GM06990 (cell line): ENCODE measurements at regions not wholly inside any gene's neighbourhood (a gene's known extent, or its start where the extent isn't known, plus 50 kb on each side); places are given as distances from the start of the nearest gene placed in this dataset.
"Not testable (repeated sequence)": the region's sequence is repeated elsewhere in the genome, so short reads cannot be mapped to it uniquely, and the experiment has no call there.

Source experiments
- DNase-seq: peaks from one replicate; pipeline ENCODE4 v3.0.0-alpha.2; 2011; ENCODE audit not compliant: insufficient read length; ENCODE audit errors: extremely low read depth
- H3K27me3 ChIP-seq: replicated peaks from 2 replicates; pipeline ENCODE4 v1.6.0; 2011; ENCODE audit warnings: low read length; ENCODE audit not compliant: control insufficient read depth, insufficient read depth
- H3K36me3 ChIP-seq: 2 replicates; pipeline ENCODE4 v1.5.1; 2011; ENCODE audit warnings: low read length; ENCODE audit not compliant: control insufficient read depth, insufficient read depth
- H3K4me3 ChIP-seq: replicated peaks from 2 replicates; pipeline ENCODE4 v1.5.1; 2011; ENCODE audit warnings: low read depth, mild to moderate bottlenecking, control low read depth, low read length
- TF ChIP-seq, protein P1 (sequence below): IDR thresholded peaks from 2 replicates; pipeline ENCODE4 v1.5.1; 2011; ENCODE audit warnings: low read length, control low read depth, mild to moderate bottlenecking, inconsistent platforms; ENCODE audit not compliant: insufficient read depth, poor library complexity, severe bottlenecking

DNA sequence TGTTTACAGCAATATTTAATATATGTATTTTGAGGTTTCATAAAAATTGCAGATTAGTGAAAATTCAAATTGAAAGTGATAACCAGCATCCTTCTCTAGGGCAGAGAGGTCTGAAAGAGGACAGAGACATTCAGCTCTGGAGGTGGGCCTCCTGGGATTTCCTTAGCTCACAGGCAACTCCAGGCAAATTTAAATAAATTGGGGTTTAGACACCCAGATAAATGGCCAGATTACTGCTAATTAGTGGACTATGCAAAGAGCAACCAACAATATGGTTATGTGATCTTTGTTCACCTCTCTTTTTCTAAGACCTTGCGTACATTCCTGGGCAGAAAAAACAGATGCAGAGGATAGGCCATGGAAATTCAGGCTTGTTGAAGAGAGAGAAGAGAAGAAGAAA, 1282.8 kb upstream of the ACVR2A start:
- TF ChIP-seq, protein P1, sequence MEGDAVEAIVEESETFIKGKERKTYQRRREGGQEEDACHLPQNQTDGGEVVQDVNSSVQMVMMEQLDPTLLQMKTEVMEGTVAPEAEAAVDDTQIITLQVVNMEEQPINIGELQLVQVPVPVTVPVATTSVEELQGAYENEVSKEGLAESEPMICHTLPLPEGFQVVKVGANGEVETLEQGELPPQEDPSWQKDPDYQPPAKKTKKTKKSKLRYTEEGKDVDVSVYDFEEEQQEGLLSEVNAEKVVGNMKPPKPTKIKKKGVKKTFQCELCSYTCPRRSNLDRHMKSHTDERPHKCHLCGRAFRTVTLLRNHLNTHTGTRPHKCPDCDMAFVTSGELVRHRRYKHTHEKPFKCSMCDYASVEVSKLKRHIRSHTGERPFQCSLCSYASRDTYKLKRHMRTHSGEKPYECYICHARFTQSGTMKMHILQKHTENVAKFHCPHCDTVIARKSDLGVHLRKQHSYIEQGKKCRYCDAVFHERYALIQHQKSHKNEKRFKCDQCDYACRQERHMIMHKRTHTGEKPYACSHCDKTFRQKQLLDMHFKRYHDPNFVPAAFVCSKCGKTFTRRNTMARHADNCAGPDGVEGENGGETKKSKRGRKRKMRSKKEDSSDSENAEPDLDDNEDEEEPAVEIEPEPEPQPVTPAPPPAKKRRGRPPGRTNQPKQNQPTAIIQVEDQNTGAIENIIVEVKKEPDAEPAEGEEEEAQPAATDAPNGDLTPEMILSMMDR, result no peak
- DNase-seq, result no peak
- Histone ChIP-seq H3K36me3 (no peaks in the 10 kb centered on the region), H3K4me3 (no peak overlapping the region), H3K27me3 (no peaks in the 10 kb centered on the region)

DNA sequence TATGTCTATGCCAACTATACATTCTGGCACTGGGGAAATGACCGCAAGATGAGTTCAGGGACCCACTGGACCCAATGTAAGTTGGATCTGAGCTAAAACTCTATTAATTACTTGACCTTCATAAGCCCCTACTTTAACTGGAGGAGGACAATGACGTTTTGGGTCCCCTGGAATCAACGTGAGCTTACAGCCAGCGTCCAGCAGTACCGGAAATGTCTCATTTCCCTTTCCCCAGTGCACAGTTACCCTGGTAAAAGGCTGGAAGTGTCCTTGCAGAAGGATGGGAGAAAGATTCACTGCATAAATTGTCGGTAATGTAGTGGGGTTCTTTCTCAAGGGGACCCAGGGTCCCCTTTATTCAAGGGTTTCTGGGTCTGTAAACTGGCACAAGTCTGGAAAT, 1297.6 kb upstream of the ACVR2A start:
- Histone ChIP-seq H3K36me3 (no peaks in the 10 kb centered on the region), H3K4me3 (no peak overlapping the region), H3K27me3 (no peaks in the 10 kb centered on the region)
- TF ChIP-seq, protein P1, result no peak
- DNase-seq, result no peak

DNA sequence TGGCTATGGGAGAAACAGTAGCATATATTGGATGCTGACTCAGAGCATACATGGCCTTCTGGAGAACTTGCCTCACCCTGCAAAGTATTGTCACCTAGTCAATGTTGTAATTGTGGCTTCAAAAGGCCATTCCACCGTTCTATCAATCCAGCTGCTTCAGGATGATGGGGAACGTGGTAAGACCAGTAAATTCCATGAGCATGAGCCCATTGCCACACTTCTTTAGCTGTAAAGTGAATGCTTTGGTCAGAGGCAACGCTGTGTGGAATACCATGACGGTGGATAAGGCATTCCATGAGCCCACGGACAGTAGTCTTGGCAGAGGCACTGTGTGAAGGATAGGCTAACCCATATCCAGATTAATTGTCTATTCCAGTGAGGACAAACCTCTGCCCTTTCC, 1300.1 kb upstream of the ACVR2A start:
- TF ChIP-seq, protein P1, result no peak
- no peak for DNase-seq

DNA sequence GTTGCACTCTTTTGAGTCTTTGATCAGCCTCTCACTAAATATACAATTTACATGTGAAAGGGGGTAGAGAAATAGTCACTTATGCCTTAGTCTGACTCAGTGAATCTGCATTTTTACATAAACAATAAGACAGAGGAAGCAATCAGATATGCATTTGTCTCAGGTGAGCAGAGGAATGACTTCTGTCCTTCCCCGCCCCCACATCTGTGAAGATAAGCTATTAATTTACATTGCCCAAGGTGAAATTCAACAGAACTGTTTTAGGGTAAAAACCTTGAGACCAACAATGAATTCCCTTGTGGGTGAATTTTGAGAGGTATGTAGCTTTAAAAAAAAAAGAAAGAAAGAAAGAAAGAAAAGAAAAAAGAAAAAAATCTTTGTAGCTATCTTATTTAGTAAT, 1302.9 kb upstream of the ACVR2A start:
- no peak for DNase-seq
- no peak overlapping the region for H3K4me3 ChIP-seq
- no peaks in the 10 kb centered on the region for H3K27me3 ChIP-seq
- H3K36me3 ChIP-seq, result no peaks in the 10 kb centered on the region
- TF ChIP-seq, protein P1, result no peak

More for the DNA sequence above, 1300.1 kb upstream of the ACVR2A start:
- Histone ChIP-seq H3K4me3 (no peak overlapping the region), H3K36me3 (no peaks in the 10 kb centered on the region), H3K27me3 (no peaks in the 10 kb centered on the region)

DNA sequence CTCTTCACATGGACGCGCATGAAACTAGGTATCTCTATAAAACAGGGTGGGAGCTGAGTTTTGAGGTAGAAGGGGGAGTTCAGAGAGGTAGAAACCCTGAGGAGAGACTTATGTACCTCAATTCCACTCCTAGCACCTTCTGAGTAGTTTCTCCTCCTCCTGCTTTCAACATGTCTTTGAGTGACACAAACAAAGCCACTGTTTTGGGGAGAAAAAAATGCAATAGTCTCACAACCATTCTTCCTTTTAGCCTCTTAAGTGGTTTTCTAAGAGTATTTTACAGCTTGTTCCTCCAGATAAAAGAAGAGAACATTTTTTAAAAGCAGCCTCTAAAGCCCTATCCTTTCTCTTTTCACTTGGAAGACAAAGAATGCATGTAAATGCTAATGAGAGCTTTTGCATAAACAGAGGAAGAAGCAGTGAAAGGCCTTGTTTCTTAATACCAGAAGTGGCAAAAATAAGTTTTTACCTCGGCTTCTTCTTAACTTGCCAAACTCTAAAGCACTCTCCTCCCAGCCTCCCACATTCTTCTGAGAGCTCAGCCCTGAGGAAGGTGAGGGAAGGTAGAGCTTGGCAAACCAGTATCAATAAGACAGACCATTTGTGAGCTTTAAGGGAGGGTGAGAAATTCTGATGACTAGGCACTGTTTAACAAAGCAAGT, 1304.4 kb upstream of the ACVR2A start:
- DNase-seq, result no peak
- H3K27me3 ChIP-seq, result no peaks in the 10 kb centered on the region
- TF ChIP-seq, protein P1, result no peak
- H3K36me3 ChIP-seq, result no peaks in the 10 kb centered on the region
- no peak overlapping the region for H3K4me3 ChIP-seq

DNA sequence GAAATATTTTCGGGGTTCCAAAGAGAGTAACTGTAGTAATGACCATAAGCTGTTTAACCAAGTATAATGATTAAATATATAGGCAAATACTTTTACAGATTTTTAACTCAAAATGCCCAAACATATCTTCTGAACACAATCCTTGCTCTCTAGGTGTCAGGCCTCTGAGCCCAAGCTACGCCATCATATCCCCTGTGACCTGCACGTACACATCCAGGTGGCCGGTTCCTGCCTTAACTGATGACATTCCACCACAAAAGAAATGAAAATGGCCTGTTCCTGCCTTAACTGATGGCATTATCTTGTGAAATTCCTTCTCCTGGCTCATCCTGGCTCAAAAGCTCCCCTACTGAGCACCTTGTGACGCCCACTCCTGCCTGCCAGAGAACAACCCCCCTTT, 1305.1 kb upstream of the ACVR2A start:
- H3K36me3 ChIP-seq, DNase-seq, H3K4me3 ChIP-seq, H3K27me3 ChIP-seq: not testable (repeated sequence)
